Body of pancreas (tissue), 4 donors: ENCODE measurements at regions not wholly inside any gene's neighbourhood (a gene's known extent, or its start where the extent isn't known, plus 50 kb on each side); places are given as distances from the start of the nearest gene placed in this dataset.

Source experiments
- CTCF ChIP-seq, 7 experiments: fragments of 450-650 bp in 4 of 7; fragments of 200-600 bp in 3 of 7; sonication (generic) in 3 of 7; IDR thresholded peaks; one replicate each; pipeline ENCODE4 v1.5.1; 2016 to 2019; ENCODE audit warnings: antibody characterized with exemption in 7 of 7
- POLR2A ChIP-seq, 3 donors: fragments of 450-650 bp; IDR thresholded peaks; one replicate each; pipeline ENCODE4 v1.6.1; 2016; ENCODE audit warnings: antibody characterized with exemption in 3 of 3, mild to moderate bottlenecking in 2 of 3

- peak in 6 of 7 experiments; percentile 18 to 46 (median 36) for TF ChIP-seq CTCF (IDR thresholded peaks at IDR 0.05)
- TF ChIP-seq POLR2A (IDR thresholded peaks at IDR 0.05) = no peak
Measured at GRCh38 chr19:5225486-5226345, 114.9 kb downstream of the PTPRS start.
